ENCODE measurements at regions not wholly inside any gene's neighbourhood (a gene's known extent, or its start where the extent isn't known, plus 50 kb on each side); places are given as distances from the start of the nearest gene placed in this dataset.

DNA sequence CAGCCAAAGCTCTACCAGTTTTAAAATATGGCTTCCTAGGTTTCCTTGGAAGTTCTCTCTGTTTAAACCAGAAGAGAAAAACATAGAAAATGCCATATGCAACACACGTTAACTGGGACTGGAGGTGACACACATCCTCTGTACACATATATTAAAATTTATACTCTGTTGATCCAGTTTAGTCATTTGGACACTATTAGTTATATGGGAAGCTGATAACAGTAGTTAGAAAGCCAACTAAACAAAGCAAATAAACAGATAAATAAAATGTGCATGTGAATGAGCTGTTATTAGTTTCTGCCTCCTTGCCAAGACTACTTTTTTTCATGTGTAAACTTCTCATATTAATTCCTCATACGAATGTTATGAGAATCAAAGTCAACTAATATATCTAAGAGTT is 1249.2 kb upstream of the CDH6 start:
- TF ChIP-seq, protein P1, sequence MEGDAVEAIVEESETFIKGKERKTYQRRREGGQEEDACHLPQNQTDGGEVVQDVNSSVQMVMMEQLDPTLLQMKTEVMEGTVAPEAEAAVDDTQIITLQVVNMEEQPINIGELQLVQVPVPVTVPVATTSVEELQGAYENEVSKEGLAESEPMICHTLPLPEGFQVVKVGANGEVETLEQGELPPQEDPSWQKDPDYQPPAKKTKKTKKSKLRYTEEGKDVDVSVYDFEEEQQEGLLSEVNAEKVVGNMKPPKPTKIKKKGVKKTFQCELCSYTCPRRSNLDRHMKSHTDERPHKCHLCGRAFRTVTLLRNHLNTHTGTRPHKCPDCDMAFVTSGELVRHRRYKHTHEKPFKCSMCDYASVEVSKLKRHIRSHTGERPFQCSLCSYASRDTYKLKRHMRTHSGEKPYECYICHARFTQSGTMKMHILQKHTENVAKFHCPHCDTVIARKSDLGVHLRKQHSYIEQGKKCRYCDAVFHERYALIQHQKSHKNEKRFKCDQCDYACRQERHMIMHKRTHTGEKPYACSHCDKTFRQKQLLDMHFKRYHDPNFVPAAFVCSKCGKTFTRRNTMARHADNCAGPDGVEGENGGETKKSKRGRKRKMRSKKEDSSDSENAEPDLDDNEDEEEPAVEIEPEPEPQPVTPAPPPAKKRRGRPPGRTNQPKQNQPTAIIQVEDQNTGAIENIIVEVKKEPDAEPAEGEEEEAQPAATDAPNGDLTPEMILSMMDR (IDR thresholded peaks at IDR 0.05), result no peak
- TF ChIP-seq POLR2A (IDR thresholded peaks at IDR 0.05), result no peak
- TF ChIP-seq EP300 (IDR thresholded peaks at IDR 0.05), result no peak

All from ovary (tissue), 3 donors.